Erythroblast (primary cell): ENCODE measurements at regions not wholly inside any gene's neighbourhood (a gene's known extent, or its start where the extent isn't known, plus 50 kb on each side); places are given as distances from the start of the nearest gene placed in this dataset.
"Not testable (repeated sequence)": the region's sequence is repeated elsewhere in the genome, so short reads cannot be mapped to it uniquely, and the experiment has no call there.

Experiments
- GATA1 ChIP-seq: IDR thresholded peaks from 2 replicates; pipeline ENCODE4 v1.6.1; 2011; ENCODE audit warnings: low read depth, mild to moderate bottlenecking, control low read depth, low read length, moderate library complexity
- POLR2A ChIP-seq: IDR thresholded peaks from 2 replicates; pipeline ENCODE4 v1.6.1; 2011; ENCODE audit warnings: mild to moderate bottlenecking, low read length

GRCh38 chr6:118380620-118381019 lies 167.5 kb upstream of the PLN start:
- TF ChIP-seq POLR2A, GATA1: not testable (repeated sequence)
